ENCODE measurements at regions not wholly inside any gene's neighbourhood (a gene's known extent, or its start where the extent isn't known, plus 50 kb on each side); places are given as distances from the start of the nearest gene placed in this dataset.

GRCh38 chr4:116391020-116391419, 694.4 kb downstream of the TRAM1L1 start:
- TF ChIP-seq POLR2A (IDR thresholded peaks at IDR 0.05), result no peak
- no peak for TF ChIP-seq CTCF (IDR thresholded peaks at IDR 0.05)

Measured in vagina (tissue), 2 donors.